Parathyroid adenoma (tissue), 2 donors: ENCODE measurements at regions not wholly inside any gene's neighbourhood (a gene's known extent, or its start where the extent isn't known, plus 50 kb on each side); places are given as distances from the start of the nearest gene placed in this dataset.

Experiments used
- H2AFZ ChIP-seq: fragments of 300-600 bp; sonication (generic); one replicate; pipeline ENCODE4 v1.7.0; 2017; ENCODE audit warnings: antibody characterized with exemption, mild to moderate bottlenecking
- H3K27ac ChIP-seq: fragments of 300-600 bp; sonication (generic); one replicate; pipeline ENCODE4 v1.7.0; 2017
- H3K27me3 ChIP-seq: fragments of 300-600 bp; sonication (generic); one replicate; pipeline ENCODE4 v1.7.0; 2017; ENCODE audit warnings: low read length; ENCODE audit not compliant: control insufficient read depth, insufficient read depth
- H3K36me3 ChIP-seq: fragments of 300-600 bp; sonication (generic); one replicate; pipeline ENCODE4 v1.7.0; 2017; ENCODE audit warnings: low read length; ENCODE audit not compliant: control insufficient read depth, insufficient read depth
- H3K4me1 ChIP-seq: fragments of 300-600 bp; sonication (generic); one replicate; pipeline ENCODE4 v1.7.0; 2017; ENCODE audit warnings: control low read depth
- H3K4me2 ChIP-seq: fragments of 300-600 bp; sonication (generic); one replicate; pipeline ENCODE4 v1.7.0; 2017; ENCODE audit warnings: low read length
- H3K4me3 ChIP-seq: fragments of 300-600 bp; sonication (generic); one replicate; pipeline ENCODE4 v1.7.0; 2017; ENCODE audit warnings: low read depth, low read length
- H3K79me2 ChIP-seq: fragments of 300-600 bp; sonication (generic); one replicate; pipeline ENCODE4 v1.7.0; 2017; ENCODE audit warnings: control low read depth
- H3K9ac ChIP-seq: fragments of 300-600 bp; sonication (generic); one replicate; pipeline ENCODE4 v1.7.0; 2017; ENCODE audit warnings: mild to moderate bottlenecking
- H3K9me3 ChIP-seq: fragments of 300-600 bp; sonication (generic); one replicate; pipeline ENCODE4 v1.7.0; 2017; ENCODE audit warnings: low read length; ENCODE audit not compliant: control insufficient read depth
- TF ChIP-seq, protein P1 (sequence below): fragments of 300-600 bp; sonication (generic); IDR thresholded peaks from one replicate; pipeline ENCODE4 v1.7.0; 2017; ENCODE audit warnings: antibody characterized with exemption, mild to moderate bottlenecking
- donor health status: primary hyperparathyroidism.

- Histone ChIP-seq H3K27ac (no peak overlapping the region), H3K27me3 (no peaks in the 10 kb centered on the region), H3K4me1 (no peaks in the 10 kb centered on the region), H3K9me3 (no peaks in the 10 kb centered on the region), H3K4me3 (no peak overlapping the region), H2AFZ (no peak overlapping the region), H3K36me3 (no peaks in the 10 kb centered on the region), H3K79me2 (no peaks in the 10 kb centered on the region), H3K9ac (no peak overlapping the region), H3K4me2 (no peak overlapping the region)
- TF ChIP-seq, protein P1, sequence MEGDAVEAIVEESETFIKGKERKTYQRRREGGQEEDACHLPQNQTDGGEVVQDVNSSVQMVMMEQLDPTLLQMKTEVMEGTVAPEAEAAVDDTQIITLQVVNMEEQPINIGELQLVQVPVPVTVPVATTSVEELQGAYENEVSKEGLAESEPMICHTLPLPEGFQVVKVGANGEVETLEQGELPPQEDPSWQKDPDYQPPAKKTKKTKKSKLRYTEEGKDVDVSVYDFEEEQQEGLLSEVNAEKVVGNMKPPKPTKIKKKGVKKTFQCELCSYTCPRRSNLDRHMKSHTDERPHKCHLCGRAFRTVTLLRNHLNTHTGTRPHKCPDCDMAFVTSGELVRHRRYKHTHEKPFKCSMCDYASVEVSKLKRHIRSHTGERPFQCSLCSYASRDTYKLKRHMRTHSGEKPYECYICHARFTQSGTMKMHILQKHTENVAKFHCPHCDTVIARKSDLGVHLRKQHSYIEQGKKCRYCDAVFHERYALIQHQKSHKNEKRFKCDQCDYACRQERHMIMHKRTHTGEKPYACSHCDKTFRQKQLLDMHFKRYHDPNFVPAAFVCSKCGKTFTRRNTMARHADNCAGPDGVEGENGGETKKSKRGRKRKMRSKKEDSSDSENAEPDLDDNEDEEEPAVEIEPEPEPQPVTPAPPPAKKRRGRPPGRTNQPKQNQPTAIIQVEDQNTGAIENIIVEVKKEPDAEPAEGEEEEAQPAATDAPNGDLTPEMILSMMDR: no peak
Observed at GRCh38 chr22:47247579-47248240, 485.3 kb downstream of the TBC1D22A start.

DNA sequence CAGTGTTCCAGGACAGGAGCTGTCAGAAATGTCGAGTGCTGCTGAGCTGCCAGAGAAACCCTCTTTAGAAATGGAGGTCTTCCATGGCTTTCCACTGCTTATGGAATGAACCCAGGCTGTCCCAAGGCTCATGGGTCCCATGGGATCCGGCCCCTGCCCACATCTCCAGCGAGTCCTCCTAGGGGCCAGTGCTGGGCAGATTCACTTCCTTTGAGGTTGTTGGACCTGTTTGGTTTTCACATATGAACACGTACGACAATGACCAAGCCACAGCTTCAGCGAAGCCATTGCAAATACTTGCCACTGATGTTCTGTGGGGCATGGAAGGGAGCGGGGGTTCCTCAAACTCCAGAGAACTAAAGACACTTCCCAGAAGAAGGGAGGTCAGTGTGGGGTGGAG lies 483.3 kb downstream of the TBC1D22A start:
- Histone ChIP-seq H3K4me3 (no peak overlapping the region), H3K4me2 (no peak overlapping the region), H3K9ac (no peak overlapping the region), H3K4me1 (no peaks in the 10 kb centered on the region), H3K9me3 (no peaks in the 10 kb centered on the region), H3K36me3 (no peaks in the 10 kb centered on the region), H3K27ac (no peak overlapping the region), H3K27me3 (no peaks in the 10 kb centered on the region), H2AFZ (no peak overlapping the region), H3K79me2 (no peaks in the 10 kb centered on the region)
- TF ChIP-seq, protein P1: no peak

DNA sequence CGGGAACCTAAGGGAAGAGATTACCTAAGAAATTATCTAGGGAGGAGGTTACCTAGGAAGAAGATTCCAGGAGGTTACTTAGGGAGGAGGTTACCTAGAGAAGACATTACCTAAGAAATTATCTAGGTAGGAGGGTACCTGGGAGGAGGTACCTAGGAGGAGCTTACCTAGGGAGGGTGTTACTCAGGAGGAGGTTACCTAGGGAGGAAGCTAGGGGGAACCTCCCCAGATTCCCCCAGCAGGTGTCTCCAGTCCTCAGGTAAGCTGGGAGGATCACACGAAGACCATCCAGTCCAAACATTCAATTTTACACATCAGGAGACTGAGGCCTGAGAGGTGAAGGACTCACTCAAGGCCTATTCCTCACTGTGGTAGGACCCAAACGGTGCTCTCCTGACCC lies 482.8 kb downstream of the TBC1D22A start:
- TF ChIP-seq, protein P1: no peak
- Histone ChIP-seq H3K36me3 (no peaks in the 10 kb centered on the region), H3K4me3 (no peak overlapping the region), H3K27me3 (no peaks in the 10 kb centered on the region), H3K27ac (no peak overlapping the region), H3K9ac (no peak overlapping the region), H3K79me2 (no peaks in the 10 kb centered on the region), H3K9me3 (no peaks in the 10 kb centered on the region), H2AFZ (no peak overlapping the region), H3K4me1 (no peaks in the 10 kb centered on the region), H3K4me2 (no peak overlapping the region)

DNA sequence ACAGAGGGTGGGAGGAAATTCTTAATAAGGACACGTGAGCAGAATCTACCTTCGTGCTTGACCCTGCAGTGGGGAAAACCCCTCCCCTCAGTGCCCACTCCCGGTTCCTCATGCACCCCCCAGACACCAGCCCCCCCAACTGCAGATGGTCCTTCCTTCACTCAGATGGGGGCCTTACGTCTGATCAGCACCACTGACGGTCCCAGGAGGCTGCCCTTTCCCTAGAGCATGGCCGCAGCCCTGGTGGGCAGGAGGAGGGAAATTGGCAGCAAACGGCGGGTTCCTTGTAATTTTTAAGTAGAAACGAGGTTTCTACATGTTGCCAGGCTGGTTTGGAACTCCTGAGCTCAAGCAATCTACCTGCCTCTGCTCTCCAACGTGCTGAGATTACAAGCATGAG lies 477.7 kb downstream of the TBC1D22A start:
- H3K9ac ChIP-seq: no peak overlapping the region
- H3K4me1 ChIP-seq: no peaks in the 10 kb centered on the region
- no peak overlapping the region for H3K4me2 ChIP-seq
- no peaks in the 10 kb centered on the region for H3K9me3 ChIP-seq
- H3K36me3 ChIP-seq: no peaks in the 10 kb centered on the region
- no peak overlapping the region for H3K4me3 ChIP-seq
- H3K27ac ChIP-seq: no peak overlapping the region
- TF ChIP-seq, protein P1: no peak
- no peak overlapping the region for H2AFZ ChIP-seq
- H3K79me2 ChIP-seq: no peaks in the 10 kb centered on the region
- no peaks in the 10 kb centered on the region for H3K27me3 ChIP-seq

GRCh38 chr22:47239474-47239860 lies 477.0 kb downstream of the TBC1D22A start:
- Histone ChIP-seq H2AFZ (no peak overlapping the region), H3K27ac (no peak overlapping the region), H3K27me3 (no peaks in the 10 kb centered on the region), H3K4me3 (no peak overlapping the region), H3K9me3 (no peaks in the 10 kb centered on the region), H3K9ac (no peak overlapping the region), H3K79me2 (no peaks in the 10 kb centered on the region), H3K36me3 (no peaks in the 10 kb centered on the region), H3K4me1 (no peaks in the 10 kb centered on the region), H3K4me2 (no peak overlapping the region)
- TF ChIP-seq, protein P1: no peak
